ENCODE measurements at regions not wholly inside any gene's neighbourhood (a gene's known extent, or its start where the extent isn't known, plus 50 kb on each side); places are given as distances from the start of the nearest gene placed in this dataset.

GRCh38 chr3:76502076-76502475 lies 537.8 kb upstream of the ROBO2 start:
- H3K27me3 ChIP-seq, result no peaks in the 10 kb centered on the region
- intact Hi-C loops (cut with DNase I), result no loop called here

GRCh38 chr3:76505202-76505845 lies 534.6 kb upstream of the ROBO2 start:
- intact Hi-C loops (cut with DNase I), result no loop called here
- DNase-seq (ENCODE audit: low spot score in 2 of 2), result no peak
- no peak for TF ChIP-seq CTCF (IDR thresholded peaks at IDR 0.05)
- Histone ChIP-seq H3K27me3 (no peaks in the 10 kb centered on the region), H3K4me3 (no peak overlapping the region), H3K27ac (no peak overlapping the region), H3K36me3 (no peaks in the 10 kb centered on the region), H3K4me1 (no peaks in the 10 kb centered on the region), H3K9me3 (no peaks in the 10 kb centered on the region)

More at GRCh38 chr3:76502076-76502475, 537.8 kb upstream of the ROBO2 start:
- TF ChIP-seq CTCF (IDR thresholded peaks at IDR 0.05), result no peak
- no peak for DNase-seq (ENCODE audit: low spot score in 2 of 2)
- H3K36me3 ChIP-seq, result no peaks in the 10 kb centered on the region
- H3K27ac ChIP-seq, result no peak overlapping the region
- no peaks in the 10 kb centered on the region for H3K4me1 ChIP-seq
- H3K4me3 ChIP-seq, result no peak overlapping the region
- H3K9me3 ChIP-seq, result no peaks in the 10 kb centered on the region

- no peak overlapping the region for H3K27ac ChIP-seq
- H3K9me3 ChIP-seq, result no peaks in the 10 kb centered on the region
- no peaks in the 10 kb centered on the region for H3K27me3 ChIP-seq
- no peaks in the 10 kb centered on the region for H3K36me3 ChIP-seq
- intact Hi-C loops (cut with DNase I), result no loop called here
- no peak for DNase-seq (ENCODE audit: low spot score in 2 of 2)
- no peaks in the 10 kb centered on the region for H3K4me1 ChIP-seq
- TF ChIP-seq CTCF (IDR thresholded peaks at IDR 0.05), result no peak
- no peak overlapping the region for H3K4me3 ChIP-seq
Observed at GRCh38 chr3:76509179-76509830, 530.6 kb upstream of the ROBO2 start.

- DNase-seq (ENCODE audit: low spot score in 2 of 2), result no peak
- no peaks in the 10 kb centered on the region for H3K4me1 ChIP-seq
- no peak overlapping the region for H3K4me3 ChIP-seq
- TF ChIP-seq CTCF (IDR thresholded peaks at IDR 0.05), result no peak
- no peaks in the 10 kb centered on the region for H3K9me3 ChIP-seq
- no peaks in the 10 kb centered on the region for H3K36me3 ChIP-seq
- no peaks in the 10 kb centered on the region for H3K27me3 ChIP-seq
- intact Hi-C loops (cut with DNase I), result no loop called here
- no peak overlapping the region for H3K27ac ChIP-seq
Observed at GRCh38 chr3:76514836-76515235, 525.1 kb upstream of the ROBO2 start.

- intact Hi-C loops (cut with DNase I), result no loop called here
- Histone ChIP-seq H3K4me3 (no peak overlapping the region), H3K27me3 (no peaks in the 10 kb centered on the region), H3K9me3 (no peaks in the 10 kb centered on the region), H3K36me3 (no peaks in the 10 kb centered on the region), H3K27ac (no peak overlapping the region), H3K4me1 (no peaks in the 10 kb centered on the region)
- TF ChIP-seq CTCF (IDR thresholded peaks at IDR 0.05), result no peak
- no peak for DNase-seq (ENCODE audit: low spot score in 2 of 2)
Observed at GRCh38 chr3:76523337-76523736, 516.6 kb upstream of the ROBO2 start.

All from ascending aorta (tissue), 2 donors.